Cardiac muscle cell (in vitro differentiated cells and primary cell): ENCODE measurements at regions not wholly inside any gene's neighbourhood (a gene's known extent, or its start where the extent isn't known, plus 50 kb on each side); places are given as distances from the start of the nearest gene placed in this dataset.

Experiments
- DNase-seq, 2 donors: peaks; one replicate each; pipeline versions ENCODE4 v3.0.0 to v3.0.0-alpha.2; 2010 to 2017; ENCODE audit warnings: low read depth in 1 of 2, low spot score in 1 of 2
- H3K27ac ChIP-seq: fragments of 200-600 bp; sonication (generic); 2 replicates; pipeline ENCODE4 v1.5.1; 2016
- H3K27me3 ChIP-seq: fragments of 200-600 bp; sonication (generic); 2 replicates; pipeline ENCODE4 v1.6.0; 2016; ENCODE audit warnings: control low read depth
- H3K36me3 ChIP-seq: fragments of 200-600 bp; sonication (generic); 2 replicates; pipeline ENCODE4 v1.5.1; 2016; ENCODE audit warnings: control low read depth
- H3K4me1 ChIP-seq: fragments of 200-600 bp; sonication (generic); 2 replicates; pipeline ENCODE4 v1.8.1; 2017; ENCODE audit warnings: low read depth, mild to moderate bottlenecking, mixed run types
- H3K4me3 ChIP-seq: fragments of 200-600 bp; sonication (generic); 2 replicates; pipeline ENCODE4 v1.5.1; 2016; ENCODE audit warnings: mild to moderate bottlenecking
- H3K9me3 ChIP-seq: fragments of 200-600 bp; sonication (generic); 2 replicates; pipeline ENCODE4 v1.5.1; 2017; ENCODE audit warnings: low read depth, mild to moderate bottlenecking, control low read depth
- CTCF ChIP-seq: IDR thresholded peaks from 2 replicates; pipeline ENCODE4 v1.5.1; 2012; ENCODE audit warnings: low read depth, mild to moderate bottlenecking, low read length

GRCh38 chr16:77488652-77489051, 53.8 kb upstream of the ADAMTS18 start:
- H3K27ac ChIP-seq = no peak overlapping the region
- H3K36me3 ChIP-seq = no peaks in the 10 kb centered on the region
- H3K9me3 ChIP-seq = no peaks in the 10 kb centered on the region
- H3K4me3 ChIP-seq = no peak overlapping the region
- H3K4me1 ChIP-seq = no peaks in the 10 kb centered on the region
- no peaks in the 10 kb centered on the region for H3K27me3 ChIP-seq
- DNase-seq = no peak
- TF ChIP-seq CTCF = no peak

GRCh38 chr16:77491091-77491490, 56.3 kb upstream of the ADAMTS18 start:
- no peak overlapping the region for H3K4me3 ChIP-seq
- no peaks in the 10 kb centered on the region for H3K27me3 ChIP-seq
- H3K9me3 ChIP-seq = no peaks in the 10 kb centered on the region
- DNase-seq = no peak
- H3K36me3 ChIP-seq = no peaks in the 10 kb centered on the region
- no peak for TF ChIP-seq CTCF
- no peak overlapping the region for H3K27ac ChIP-seq
- no peaks in the 10 kb centered on the region for H3K4me1 ChIP-seq

GRCh38 chr16:77496934-77497333, 62.1 kb upstream of the ADAMTS18 start:
- Histone ChIP-seq H3K4me3 (no peak overlapping the region), H3K4me1 (no peaks in the 10 kb centered on the region), H3K27me3 (peaks cover 11% of the 10 kb centered on the region), H3K36me3 (no peaks in the 10 kb centered on the region), H3K27ac (no peak overlapping the region), H3K9me3 (no peaks in the 10 kb centered on the region)
- no peak for TF ChIP-seq CTCF
- no peak for DNase-seq

- peak in 1 of 2 donors; percentile 69 for DNase-seq
- Histone ChIP-seq H3K9me3 (no peaks in the 10 kb centered on the region), H3K4me1 (no peaks in the 10 kb centered on the region), H3K4me3 (no peak overlapping the region), H3K27me3 (peaks cover 11% of the 10 kb centered on the region), H3K27ac (no peak overlapping the region), H3K36me3 (no peaks in the 10 kb centered on the region)
- peak; percentile 4 for TF ChIP-seq CTCF
Measured at GRCh38 chr16:77499373-77500285, 64.8 kb upstream of the ADAMTS18 start.

GRCh38 chr16:77500286-77500598, 65.4 kb upstream of the ADAMTS18 start:
- no peaks in the 10 kb centered on the region for H3K36me3 ChIP-seq
- no peak overlapping the region for H3K4me3 ChIP-seq
- H3K27ac ChIP-seq = no peak overlapping the region
- peaks cover 11% of the 10 kb centered on the region for H3K27me3 ChIP-seq
- no peaks in the 10 kb centered on the region for H3K4me1 ChIP-seq
- TF ChIP-seq CTCF = no peak
- H3K9me3 ChIP-seq = no peaks in the 10 kb centered on the region
- DNase-seq = no peak
